Astrocyte (in vitro differentiated cells and primary cell): ENCODE measurements at regions not wholly inside any gene's neighbourhood (a gene's known extent, or its start where the extent isn't known, plus 50 kb on each side); places are given as distances from the start of the nearest gene placed in this dataset.

ENCODE experiments used
- EZH2 ChIP-seq: IDR thresholded peaks from 2 replicates; pipeline ENCODE4 v1.6.1; 2012; ENCODE audit warnings: mild to moderate bottlenecking, low read length, inconsistent platforms; ENCODE audit not compliant: insufficient read depth
- TF ChIP-seq, protein P1 (sequence below): IDR thresholded peaks from 2 replicates; pipeline ENCODE4 v1.5.1; 2011; ENCODE audit warnings: low read depth, mild to moderate bottlenecking, inconsistent platforms, low read length, moderate library complexity; ENCODE audit not compliant: insufficient read depth

DNA sequence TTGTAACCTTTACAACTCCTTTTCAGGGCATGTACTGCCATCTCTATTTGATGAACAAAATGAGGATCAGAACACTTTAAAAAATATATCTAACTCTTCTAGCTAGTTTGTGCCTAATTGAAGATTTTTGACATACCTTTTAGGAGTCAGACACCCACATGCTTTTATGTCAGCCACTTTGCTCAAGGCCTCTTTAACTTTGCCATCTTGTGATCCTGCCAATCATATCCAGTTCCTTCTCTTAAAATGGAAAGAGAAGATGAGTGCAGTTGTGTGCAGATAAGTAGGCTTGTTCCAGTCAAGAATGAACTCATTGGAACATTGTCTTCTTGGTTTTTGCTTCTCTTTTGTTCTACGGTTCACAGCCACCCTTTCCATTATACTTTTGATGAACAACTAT is 425.6 kb upstream of the TNC start:
- TF ChIP-seq, protein P1, sequence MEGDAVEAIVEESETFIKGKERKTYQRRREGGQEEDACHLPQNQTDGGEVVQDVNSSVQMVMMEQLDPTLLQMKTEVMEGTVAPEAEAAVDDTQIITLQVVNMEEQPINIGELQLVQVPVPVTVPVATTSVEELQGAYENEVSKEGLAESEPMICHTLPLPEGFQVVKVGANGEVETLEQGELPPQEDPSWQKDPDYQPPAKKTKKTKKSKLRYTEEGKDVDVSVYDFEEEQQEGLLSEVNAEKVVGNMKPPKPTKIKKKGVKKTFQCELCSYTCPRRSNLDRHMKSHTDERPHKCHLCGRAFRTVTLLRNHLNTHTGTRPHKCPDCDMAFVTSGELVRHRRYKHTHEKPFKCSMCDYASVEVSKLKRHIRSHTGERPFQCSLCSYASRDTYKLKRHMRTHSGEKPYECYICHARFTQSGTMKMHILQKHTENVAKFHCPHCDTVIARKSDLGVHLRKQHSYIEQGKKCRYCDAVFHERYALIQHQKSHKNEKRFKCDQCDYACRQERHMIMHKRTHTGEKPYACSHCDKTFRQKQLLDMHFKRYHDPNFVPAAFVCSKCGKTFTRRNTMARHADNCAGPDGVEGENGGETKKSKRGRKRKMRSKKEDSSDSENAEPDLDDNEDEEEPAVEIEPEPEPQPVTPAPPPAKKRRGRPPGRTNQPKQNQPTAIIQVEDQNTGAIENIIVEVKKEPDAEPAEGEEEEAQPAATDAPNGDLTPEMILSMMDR = no peak
- no peak for TF ChIP-seq EZH2
